Spleen (tissue), 7 donors: ENCODE measurements at regions not wholly inside any gene's neighbourhood (a gene's known extent, or its start where the extent isn't known, plus 50 kb on each side); places are given as distances from the start of the nearest gene placed in this dataset.

Experiments
- CTCF ChIP-seq, 11 experiments: fragments of 200-600 bp in 7 of 11; fragments of 450-650 bp in 4 of 11; sonication (generic) in 4 of 11; IDR thresholded peaks in 8 of 11; conservative IDR thresholded peaks in 3 of 11; 1 replicate in 7 of 11; 2 replicates in 4 of 11; pipeline versions ENCODE4 v1.4.0 to v1.8.0; 2016 to 2021; ENCODE audit warnings: antibody characterized with exemption in 11 of 11, inconsistent platforms in 4 of 11, mild to moderate bottlenecking in 1 of 11
- POLR2A ChIP-seq, 3 donors: fragments of 450-650 bp; IDR thresholded peaks; one replicate each; pipeline ENCODE4 v1.5.1; 2017; ENCODE audit warnings: antibody characterized with exemption in 3 of 3, mild to moderate bottlenecking in 1 of 3
- POLR2AphosphoS5 ChIP-seq, 3 donors: sonication (generic); formaldehyde crosslinking; IDR thresholded peaks; one replicate each; pipeline ENCODE4 v1.5.1; 2017; ENCODE audit warnings: antibody characterized with exemption in 3 of 3
- donor health status: DM: no; HTN: no; CAD: no; lungs with moderate emphysema.
- donor health status: DM: no; HTN: no; CAD: no.
- donor health status: DM: no; HTN: no; CAD: no.

GRCh38 chr4:114335339-114335738 is 263.3 kb upstream of the UGT8 start:
- TF ChIP-seq CTCF (IDR thresholded peaks at IDR 0.05 in 8 of 11, conservative IDR thresholded peaks at IDR 0.05 in 3 of 11) (no peak), POLR2A (IDR thresholded peaks at IDR 0.05) (no peak), POLR2AphosphoS5 (IDR thresholded peaks at IDR 0.05) (no peak)
